ENCODE measurements at regions not wholly inside any gene's neighbourhood (a gene's known extent, or its start where the extent isn't known, plus 50 kb on each side); places are given as distances from the start of the nearest gene placed in this dataset.

DNA sequence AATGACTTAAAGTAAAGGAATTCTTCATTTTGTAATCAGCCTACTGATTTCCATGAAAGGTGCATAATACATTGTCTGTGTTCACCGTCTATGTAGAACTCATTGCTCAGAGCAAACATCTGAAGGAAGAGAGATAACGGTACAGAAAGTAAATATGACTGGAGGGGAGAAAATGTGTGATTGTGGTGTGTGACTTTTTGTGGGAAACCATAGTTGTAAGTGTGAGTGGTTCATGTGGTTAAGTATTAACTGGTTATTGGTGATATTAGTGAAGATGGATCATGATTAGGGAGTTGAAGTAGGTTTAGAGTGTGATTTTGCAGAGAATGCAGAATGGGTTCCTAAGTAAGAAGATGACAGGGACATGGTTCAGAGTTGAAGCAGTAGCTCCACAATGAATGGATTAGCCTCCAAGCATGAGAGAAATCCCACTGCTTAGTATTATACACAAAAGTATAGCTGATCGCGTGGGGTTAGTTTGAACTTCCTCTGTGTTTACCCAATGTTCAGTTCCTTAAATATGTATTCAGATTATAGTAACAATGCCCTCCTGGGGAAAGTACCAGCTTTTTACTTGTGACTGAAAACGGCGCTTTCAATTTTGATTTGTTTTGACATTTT, 368.9 kb downstream of the UTRN start:
- TF ChIP-seq SUZ12 (IDR thresholded peaks at IDR 0.05; ENCODE audit: extremely low read depth, insufficient read depth, insufficient read length), result no peak
- no peak for TF ChIP-seq YY1 (IDR thresholded peaks at IDR 0.05; ENCODE audit: insufficient read depth, insufficient read length)
- no peak for TF ChIP-seq ZNF274 (IDR thresholded peaks at IDR 0.05; ENCODE audit: low read depth, low read length)
- Histone ChIP-seq H3K4me3 (ENCODE audit: insufficient read length, low read depth) (no peak overlapping the region), H3K27me3 (ENCODE audit: insufficient read depth, insufficient read length) (no peaks in the 10 kb centered on the region), H3K36me3 (ENCODE audit: insufficient read depth, insufficient read length, low read length) (no peaks in the 10 kb centered on the region), H3K9ac (ENCODE audit: insufficient read length, low read depth) (no peak overlapping the region), H3K4me1 (ENCODE audit: insufficient read depth, insufficient read length) (no peaks in the 10 kb centered on the region), H3K9me3 (ENCODE audit: insufficient read depth, low read length) (no peaks in the 10 kb centered on the region)
- no peak for DNase-seq (ENCODE audit: low read depth, low spot score)

DNA sequence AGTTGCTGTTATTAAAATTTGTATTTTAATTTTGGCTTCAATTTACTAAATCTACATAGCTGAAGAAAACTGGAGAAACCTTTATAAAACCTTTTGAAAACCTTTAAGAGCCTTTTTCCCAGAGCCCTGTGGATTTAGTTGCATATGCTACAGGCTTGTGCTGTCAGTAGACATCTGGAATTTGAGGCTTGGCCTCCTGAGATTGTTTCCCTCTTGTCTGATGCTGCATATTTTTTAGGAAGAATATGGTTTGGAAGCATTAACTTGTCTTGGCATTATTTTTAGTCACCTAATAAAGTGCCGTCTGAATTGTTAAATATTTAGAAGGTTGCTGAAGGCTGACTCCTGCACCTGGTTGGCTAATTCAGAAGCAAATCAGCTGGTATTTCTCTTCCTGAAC, 369.4 kb downstream of the UTRN start:
- H3K27me3 ChIP-seq (ENCODE audit: insufficient read depth, insufficient read length), result no peaks in the 10 kb centered on the region
- TF ChIP-seq ZNF274 (IDR thresholded peaks at IDR 0.05; ENCODE audit: low read depth, low read length) (no peak), SUZ12 (IDR thresholded peaks at IDR 0.05; ENCODE audit: extremely low read depth, insufficient read depth, insufficient read length) (no peak), YY1 (IDR thresholded peaks at IDR 0.05; ENCODE audit: insufficient read depth, insufficient read length) (no peak)
- H3K4me1 ChIP-seq (ENCODE audit: insufficient read depth, insufficient read length), result no peaks in the 10 kb centered on the region
- H3K9ac ChIP-seq (ENCODE audit: insufficient read length, low read depth), result no peak overlapping the region
- no peak overlapping the region for H3K4me3 ChIP-seq (ENCODE audit: insufficient read length, low read depth)
- no peaks in the 10 kb centered on the region for H3K9me3 ChIP-seq (ENCODE audit: insufficient read depth, low read length)
- no peaks in the 10 kb centered on the region for H3K36me3 ChIP-seq (ENCODE audit: insufficient read depth, insufficient read length, low read length)
- DNase-seq (ENCODE audit: low read depth, low spot score), result no peak

DNA sequence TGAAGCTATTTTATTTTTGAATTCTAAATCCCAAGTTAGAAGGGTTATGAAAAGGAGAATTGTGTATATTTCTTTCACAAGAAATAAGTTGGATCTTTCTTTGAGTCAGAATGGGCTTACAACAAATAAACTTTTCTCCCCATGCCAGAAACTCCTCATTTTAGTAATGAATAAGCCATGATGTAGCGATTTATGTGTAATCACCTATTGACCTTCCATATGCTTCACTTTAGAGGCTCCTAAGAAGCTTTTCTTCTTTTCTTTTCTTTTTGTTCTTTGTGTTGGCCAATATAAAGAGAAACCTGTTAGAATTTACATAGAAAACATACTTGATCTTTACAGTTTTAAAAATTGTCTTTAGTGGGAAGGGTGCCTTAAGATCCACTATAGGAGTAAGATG, 370.2 kb downstream of the UTRN start:
- no peak for DNase-seq (ENCODE audit: low read depth, low spot score)
- no peaks in the 10 kb centered on the region for H3K4me1 ChIP-seq (ENCODE audit: insufficient read depth, insufficient read length)
- no peak overlapping the region for H3K4me3 ChIP-seq (ENCODE audit: insufficient read length, low read depth)
- H3K36me3 ChIP-seq (ENCODE audit: insufficient read depth, insufficient read length, low read length), result no peaks in the 10 kb centered on the region
- H3K27me3 ChIP-seq (ENCODE audit: insufficient read depth, insufficient read length), result no peaks in the 10 kb centered on the region
- H3K9me3 ChIP-seq (ENCODE audit: insufficient read depth, low read length), result no peaks in the 10 kb centered on the region
- no peak overlapping the region for H3K9ac ChIP-seq (ENCODE audit: insufficient read length, low read depth)
- no peak for TF ChIP-seq YY1 (IDR thresholded peaks at IDR 0.05; ENCODE audit: insufficient read depth, insufficient read length)
- TF ChIP-seq SUZ12 (IDR thresholded peaks at IDR 0.05; ENCODE audit: extremely low read depth, insufficient read depth, insufficient read length), result no peak

DNA sequence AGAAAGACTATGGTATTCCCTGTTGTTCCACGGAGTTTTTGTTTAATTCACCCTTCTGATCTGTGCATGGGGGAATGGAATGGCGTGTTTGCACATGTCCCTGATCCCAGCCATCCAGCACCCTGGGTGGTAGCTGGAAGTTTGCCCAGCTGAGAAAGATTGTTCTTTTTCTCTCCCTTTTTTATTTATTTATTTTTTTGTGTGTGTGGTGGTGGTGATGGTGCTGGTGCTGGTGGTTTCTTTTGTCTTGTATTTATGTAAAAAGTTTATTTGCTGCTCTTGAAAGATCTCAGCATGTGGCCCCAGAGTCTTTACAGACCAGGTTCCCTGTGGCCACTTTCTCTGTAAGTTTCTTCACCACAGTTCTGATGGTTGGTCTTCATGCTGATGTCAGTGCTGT, 372.6 kb downstream of the UTRN start:
- no peaks in the 10 kb centered on the region for H3K9me3 ChIP-seq (ENCODE audit: insufficient read depth, low read length)
- H3K4me1 ChIP-seq (ENCODE audit: insufficient read depth, insufficient read length), result no peaks in the 10 kb centered on the region
- H3K9ac ChIP-seq (ENCODE audit: insufficient read length, low read depth), result no peak overlapping the region
- H3K27me3 ChIP-seq (ENCODE audit: insufficient read depth, insufficient read length), result no peaks in the 10 kb centered on the region
- no peaks in the 10 kb centered on the region for H3K36me3 ChIP-seq (ENCODE audit: insufficient read depth, insufficient read length, low read length)
- no peak overlapping the region for H3K4me3 ChIP-seq (ENCODE audit: insufficient read length, low read depth)
- peak; percentile 55 for DNase-seq (ENCODE audit: low read depth, low spot score)
- TF ChIP-seq ZNF274 (IDR thresholded peaks at IDR 0.05; ENCODE audit: low read depth, low read length) (no peak), SUZ12 (IDR thresholded peaks at IDR 0.05; ENCODE audit: extremely low read depth, insufficient read depth, insufficient read length) (no peak), YY1 (IDR thresholded peaks at IDR 0.05; ENCODE audit: insufficient read depth, insufficient read length) (no peak)

DNA sequence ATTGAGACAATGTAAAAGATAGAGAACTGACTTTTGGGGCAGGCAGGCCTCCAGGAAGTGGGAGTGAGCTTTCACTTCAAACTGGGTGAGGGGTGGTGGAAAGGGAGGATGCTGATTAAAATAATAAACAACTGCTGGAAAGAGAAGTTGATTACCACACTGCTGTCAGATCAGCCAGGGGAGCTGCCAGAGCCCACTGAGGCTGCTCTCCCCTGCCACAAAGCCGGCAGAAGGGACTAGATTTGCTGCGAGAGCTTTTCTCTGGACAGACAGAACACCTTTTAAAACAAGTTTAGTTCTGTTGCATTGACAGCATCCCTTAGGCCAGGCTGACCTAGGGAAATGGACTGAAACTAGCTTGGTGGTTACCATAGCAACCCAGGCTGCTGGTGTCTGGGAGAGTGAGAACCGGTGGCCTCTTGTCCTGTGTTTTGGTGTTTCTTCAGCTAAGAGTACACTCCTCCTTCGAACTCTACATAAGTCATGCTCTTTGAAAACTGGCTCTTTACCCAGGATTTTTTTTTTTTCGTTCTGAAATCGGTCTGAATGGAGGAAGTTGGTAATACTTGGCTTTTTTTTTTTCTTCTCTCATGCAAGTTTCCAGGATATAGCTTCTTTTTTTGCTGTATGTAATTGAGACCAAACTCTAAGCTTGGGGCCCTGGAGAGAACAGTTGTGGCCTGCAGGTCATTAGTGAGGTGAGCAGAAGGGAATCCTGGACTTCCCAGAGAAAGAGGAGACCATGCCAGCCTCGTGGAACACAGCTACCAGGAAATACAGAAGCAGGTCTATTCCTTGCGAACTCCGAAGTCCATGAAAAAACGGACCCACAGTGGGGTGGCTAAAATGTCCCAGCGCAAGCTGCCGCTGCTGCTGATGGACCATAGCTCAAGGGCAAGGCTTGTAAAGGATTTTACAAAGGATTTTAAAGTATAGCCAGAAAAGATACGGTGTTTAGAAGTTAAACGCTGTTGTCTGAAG, 374.4 kb downstream of the UTRN start:
- H3K9me3 ChIP-seq (ENCODE audit: insufficient read depth, low read length), result no peaks in the 10 kb centered on the region
- H3K9ac ChIP-seq (ENCODE audit: insufficient read length, low read depth), result no peak overlapping the region
- H3K4me1 ChIP-seq (ENCODE audit: insufficient read depth, insufficient read length), result no peaks in the 10 kb centered on the region
- no peaks in the 10 kb centered on the region for H3K27me3 ChIP-seq (ENCODE audit: insufficient read depth, insufficient read length)
- no peaks in the 10 kb centered on the region for H3K36me3 ChIP-seq (ENCODE audit: insufficient read depth, insufficient read length, low read length)
- DNase-seq (ENCODE audit: low read depth, low spot score), result no peak
- TF ChIP-seq ZNF274 (IDR thresholded peaks at IDR 0.05; ENCODE audit: low read depth, low read length) (no peak), SUZ12 (IDR thresholded peaks at IDR 0.05; ENCODE audit: extremely low read depth, insufficient read depth, insufficient read length) (no peak), YY1 (IDR thresholded peaks at IDR 0.05; ENCODE audit: insufficient read depth, insufficient read length) (no peak)
- H3K4me3 ChIP-seq (ENCODE audit: insufficient read length, low read depth), result no peak overlapping the region

DNA sequence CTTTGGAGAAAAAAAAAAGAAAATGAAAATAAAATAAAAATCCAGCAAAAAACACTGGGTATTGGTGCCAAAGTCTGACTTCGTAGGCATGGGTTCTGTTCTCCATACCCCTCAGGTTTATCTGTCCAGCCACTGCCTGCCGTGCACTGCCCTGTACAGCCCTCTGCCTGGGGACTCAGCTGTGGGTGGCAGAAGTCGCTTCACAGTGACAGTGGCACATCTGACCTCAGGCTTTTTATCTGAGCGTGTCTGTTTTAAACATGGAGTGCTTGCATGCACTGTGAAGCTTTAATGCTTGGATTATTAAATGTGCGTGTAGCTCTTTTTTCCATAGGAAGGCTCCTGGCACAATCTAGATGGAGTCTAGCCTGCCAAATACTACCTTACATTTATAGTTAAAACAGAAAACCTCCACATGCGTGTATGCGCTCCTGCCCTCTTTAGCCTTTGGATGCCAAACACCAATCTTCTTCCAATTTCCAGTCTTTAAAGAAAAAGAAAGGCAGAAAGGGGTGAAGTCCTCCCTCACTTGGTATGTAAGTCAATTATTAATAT, 375.5 kb downstream of the UTRN start:
- DNase-seq (ENCODE audit: low read depth, low spot score), result no peak
- H3K27me3 ChIP-seq (ENCODE audit: insufficient read depth, insufficient read length), result no peaks in the 10 kb centered on the region
- TF ChIP-seq SUZ12 (IDR thresholded peaks at IDR 0.05; ENCODE audit: extremely low read depth, insufficient read depth, insufficient read length), result no peak
- TF ChIP-seq YY1 (IDR thresholded peaks at IDR 0.05; ENCODE audit: insufficient read depth, insufficient read length), result no peak
- TF ChIP-seq ZNF274 (IDR thresholded peaks at IDR 0.05; ENCODE audit: low read depth, low read length), result no peak
- no peak overlapping the region for H3K4me3 ChIP-seq (ENCODE audit: insufficient read length, low read depth)
- H3K4me1 ChIP-seq (ENCODE audit: insufficient read depth, insufficient read length), result no peaks in the 10 kb centered on the region
- H3K9ac ChIP-seq (ENCODE audit: insufficient read length, low read depth), result no peak overlapping the region
- H3K36me3 ChIP-seq (ENCODE audit: insufficient read depth, insufficient read length, low read length), result no peaks in the 10 kb centered on the region
- no peaks in the 10 kb centered on the region for H3K9me3 ChIP-seq (ENCODE audit: insufficient read depth, low read length)

Measured in NT2/D1 (cell line).